SK-N-MC (cell line): ENCODE measurements at regions not wholly inside any gene's neighbourhood (a gene's known extent, or its start where the extent isn't known, plus 50 kb on each side); places are given as distances from the start of the nearest gene placed in this dataset.

Experiments used
- EZH2 ChIP-seq: fragments of 200-600 bp; sonication (generic); IDR thresholded peaks from one replicate; pipeline ENCODE4 v1.6.1; 2017; ENCODE audit warnings: antibody characterized with exemption
- FOXP2 ChIP-seq: optimal IDR thresholded peaks from 2 replicates; pipeline ENCODE3; 2011; ENCODE audit warnings: mild to moderate bottlenecking, moderate library complexity; ENCODE audit not compliant: insufficient read depth; ENCODE audit errors: extremely low read length, control extremely low read depth
- POLR2AphosphoS5 ChIP-seq: IDR thresholded peaks from 2 replicates; pipeline ENCODE4 v1.6.1; 2012; ENCODE audit warnings: mild to moderate bottlenecking, low read depth, low read length, borderline replicate concordance

DNA sequence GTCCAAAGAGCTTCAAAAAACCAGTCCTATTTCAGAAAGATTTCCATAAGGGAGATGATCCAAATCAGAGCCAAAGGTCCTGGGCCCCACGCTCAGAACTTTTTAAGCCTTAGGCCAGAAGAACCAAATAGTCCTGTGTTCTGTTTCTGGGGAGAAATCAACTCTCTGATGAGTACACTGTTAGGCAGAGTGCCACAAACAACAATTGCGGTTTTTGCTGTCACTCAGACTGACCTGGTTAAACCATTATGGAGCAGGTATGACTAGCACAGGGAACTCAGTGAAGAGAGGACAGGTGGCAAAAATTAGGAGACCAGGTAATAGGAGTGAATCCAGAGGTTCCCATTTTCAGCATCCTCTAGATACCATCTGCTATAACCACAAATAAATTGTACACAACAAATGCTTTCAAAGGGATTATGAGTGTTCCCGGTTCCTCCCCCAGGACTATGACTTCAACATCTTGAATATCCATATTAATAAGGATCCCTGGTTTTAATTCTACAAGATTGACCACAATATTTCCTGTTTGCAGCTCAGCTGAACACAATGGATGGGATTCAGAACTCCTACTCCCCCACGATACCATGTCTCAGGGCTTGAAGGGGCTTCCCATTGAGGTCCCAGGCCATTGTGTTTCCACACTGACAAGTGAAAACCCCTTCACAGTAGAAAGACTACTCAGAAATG, 52.1 kb upstream of the FREM1 start:
- TF ChIP-seq EZH2 (no peak), POLR2AphosphoS5 (no peak), FOXP2 (no peak)
